ENCODE measurements at regions not wholly inside any gene's neighbourhood (a gene's known extent, or its start where the extent isn't known, plus 50 kb on each side); places are given as distances from the start of the nearest gene placed in this dataset.

DNA sequence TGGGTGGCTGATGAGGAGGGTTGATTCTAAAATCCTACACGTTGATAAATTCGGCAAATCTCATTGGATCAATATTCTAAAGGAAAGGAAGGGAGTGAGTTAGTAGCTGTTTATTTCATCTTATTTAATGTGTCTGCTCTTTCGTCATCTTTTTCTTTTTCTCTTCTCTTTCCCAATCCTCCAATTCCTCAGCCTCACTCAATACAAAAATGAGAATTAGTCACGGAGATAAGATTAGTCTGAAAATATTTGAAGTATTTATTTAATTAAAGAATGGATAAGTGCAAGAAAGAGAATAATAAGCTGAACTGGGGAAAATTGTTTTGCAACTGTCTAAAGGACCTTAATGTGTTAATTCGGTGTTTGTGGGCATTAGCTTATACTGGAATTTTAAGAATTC, 1095.1 kb downstream of the DTWD2 start:
- Mint-ChIP-seq H3K27ac (no peak overlapping the region), H3K4me3 (no peak overlapping the region), H3K4me1 (ENCODE audit: low read depth in 2 of 2) (no peaks in the 10 kb centered on the region), H3K36me3 (ENCODE audit: insufficient read depth) (no peaks in the 10 kb centered on the region), H3K9me3 (no peaks in the 10 kb centered on the region), H3K27me3 (no peaks in the 10 kb centered on the region)
- DNase-seq (no peak), ATAC-seq (replicated peaks) (no peak)

DNA sequence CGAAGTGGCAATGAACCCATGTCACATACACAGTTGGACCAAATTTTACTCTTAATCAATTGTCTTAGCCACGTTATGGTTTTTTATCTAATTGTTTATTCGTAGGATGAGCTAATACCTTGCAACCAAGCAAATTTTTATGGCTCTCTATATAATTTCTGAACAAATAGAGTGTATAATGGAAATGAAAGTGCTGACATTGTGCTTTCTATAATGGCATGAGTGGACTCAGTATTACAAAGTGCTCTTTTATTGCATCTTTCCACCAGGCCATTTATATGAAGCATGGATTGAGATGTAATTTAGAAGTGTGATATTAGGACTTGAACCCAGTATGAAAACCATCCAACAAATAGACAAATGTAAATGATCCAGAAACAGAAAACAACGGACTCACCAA, 1096.0 kb downstream of the DTWD2 start:
- H3K4me3 Mint-ChIP-seq, result no peak overlapping the region
- no peak overlapping the region for H3K27ac Mint-ChIP-seq
- H3K9me3 Mint-ChIP-seq, result peaks cover 3 to 7% of the 10 kb centered on the region in 2 donors
- H3K27me3 Mint-ChIP-seq, result no peaks in the 10 kb centered on the region
- no peaks in the 10 kb centered on the region for H3K36me3 Mint-ChIP-seq (ENCODE audit: insufficient read depth)
- ATAC-seq (replicated peaks), result no peak
- DNase-seq, result no peak
- H3K4me1 Mint-ChIP-seq (ENCODE audit: low read depth in 2 of 2), result no peaks in the 10 kb centered on the region

DNA sequence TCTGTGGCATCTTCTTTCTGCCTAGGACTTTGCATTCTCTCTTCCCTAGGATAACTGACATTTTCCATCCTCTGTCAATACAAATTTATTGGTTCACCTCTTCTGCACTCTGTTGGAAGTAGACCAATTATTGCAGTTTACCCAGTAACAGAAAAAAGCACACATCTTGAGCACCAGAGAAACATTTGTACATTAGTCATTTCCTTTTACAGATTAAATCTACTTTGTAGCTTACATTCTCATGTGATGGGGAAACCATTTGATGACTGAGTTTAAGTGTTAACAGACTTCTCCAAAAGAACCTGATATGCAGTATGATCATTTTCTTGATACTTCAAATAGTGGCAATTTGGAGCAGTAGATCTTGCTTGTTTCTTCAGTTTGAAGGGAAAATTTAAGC, 1098.8 kb downstream of the DTWD2 start:
- no peak overlapping the region for H3K27ac Mint-ChIP-seq
- H3K27me3 Mint-ChIP-seq, result no peaks in the 10 kb centered on the region
- DNase-seq (no peak), ATAC-seq (replicated peaks) (no peak)
- no peaks in the 10 kb centered on the region for H3K36me3 Mint-ChIP-seq (ENCODE audit: insufficient read depth)
- H3K4me3 Mint-ChIP-seq, result no peak overlapping the region
- H3K4me1 Mint-ChIP-seq (ENCODE audit: low read depth in 2 of 2), result no peaks in the 10 kb centered on the region
- H3K9me3 Mint-ChIP-seq, result peaks cover 8 to 16% of the 10 kb centered on the region in 2 donors

DNA sequence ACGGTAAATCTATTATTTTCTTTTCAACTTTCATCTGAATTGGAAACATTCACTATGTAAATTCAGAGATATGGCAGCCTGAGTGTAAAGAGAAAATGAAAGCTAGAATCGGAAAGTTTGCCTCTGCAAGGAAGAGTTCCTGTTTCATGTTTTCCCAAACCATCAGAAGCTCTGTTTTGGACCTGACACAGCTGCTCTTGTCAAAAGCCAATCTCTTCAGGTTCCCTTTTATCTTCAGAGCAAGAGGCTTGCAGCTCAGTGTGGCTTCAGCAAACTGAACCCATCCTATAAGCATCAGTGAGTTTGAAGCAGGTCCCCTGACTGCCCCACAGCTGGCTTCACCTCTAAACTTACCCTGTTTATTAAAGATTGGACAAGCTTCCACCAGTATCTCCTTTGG, 1099.7 kb downstream of the DTWD2 start:
- DNase-seq, result no peak
- peaks cover 8 to 16% of the 10 kb centered on the region in 2 donors for H3K9me3 Mint-ChIP-seq
- ATAC-seq (replicated peaks), result no peak
- H3K4me3 Mint-ChIP-seq, result no peak overlapping the region
- no peaks in the 10 kb centered on the region for H3K4me1 Mint-ChIP-seq (ENCODE audit: low read depth in 2 of 2)
- no peaks in the 10 kb centered on the region for H3K27me3 Mint-ChIP-seq
- H3K36me3 Mint-ChIP-seq (ENCODE audit: insufficient read depth), result no peaks in the 10 kb centered on the region
- no peak overlapping the region for H3K27ac Mint-ChIP-seq

DNA sequence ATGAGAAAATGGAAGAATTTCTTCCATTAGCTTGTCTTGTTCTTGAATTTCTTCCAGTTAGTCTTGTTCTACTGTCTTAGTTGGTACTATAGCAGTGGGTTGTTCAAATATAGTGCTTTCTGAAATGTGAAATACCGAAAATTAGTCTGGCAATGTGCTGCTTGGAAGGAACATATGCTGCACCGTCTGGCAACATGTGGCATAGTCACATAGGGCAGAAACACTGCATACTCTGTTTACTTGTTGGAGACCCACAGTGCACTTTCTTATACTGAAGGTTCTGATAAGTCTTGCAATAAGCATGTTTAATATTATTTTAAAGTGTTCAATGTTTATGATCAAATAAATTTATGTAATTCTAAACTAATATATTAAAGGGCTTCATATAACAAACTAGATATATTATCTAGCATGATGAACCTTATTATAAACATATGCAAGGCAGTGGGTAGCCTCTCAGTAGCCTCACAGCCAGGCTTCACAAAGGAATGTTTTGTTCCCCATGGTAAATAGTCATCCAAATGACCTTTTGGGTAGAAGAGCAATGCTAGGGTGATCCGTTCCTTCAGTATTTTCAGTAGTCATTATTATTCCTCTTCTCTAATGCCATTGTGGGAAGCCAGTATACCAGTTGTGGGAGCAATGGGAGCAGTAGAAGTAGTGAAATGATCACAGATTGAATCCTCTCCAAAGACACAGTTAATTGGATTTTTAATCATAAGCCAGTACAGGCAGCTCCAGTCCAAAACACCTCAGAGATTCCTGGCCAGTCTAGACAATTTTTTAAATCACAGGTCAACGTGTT, 1106.7 kb downstream of the DTWD2 start:
- H3K27me3 Mint-ChIP-seq, result no peaks in the 10 kb centered on the region
- H3K27ac Mint-ChIP-seq, result no peak overlapping the region
- H3K4me1 Mint-ChIP-seq (ENCODE audit: low read depth in 2 of 2), result no peaks in the 10 kb centered on the region
- no peaks in the 10 kb centered on the region for H3K36me3 Mint-ChIP-seq (ENCODE audit: insufficient read depth)
- H3K4me3 Mint-ChIP-seq, result no peak overlapping the region
- DNase-seq (no peak), ATAC-seq (replicated peaks) (no peak)
- peaks cover 7 to 9% of the 10 kb centered on the region in 2 donors for H3K9me3 Mint-ChIP-seq

DNA sequence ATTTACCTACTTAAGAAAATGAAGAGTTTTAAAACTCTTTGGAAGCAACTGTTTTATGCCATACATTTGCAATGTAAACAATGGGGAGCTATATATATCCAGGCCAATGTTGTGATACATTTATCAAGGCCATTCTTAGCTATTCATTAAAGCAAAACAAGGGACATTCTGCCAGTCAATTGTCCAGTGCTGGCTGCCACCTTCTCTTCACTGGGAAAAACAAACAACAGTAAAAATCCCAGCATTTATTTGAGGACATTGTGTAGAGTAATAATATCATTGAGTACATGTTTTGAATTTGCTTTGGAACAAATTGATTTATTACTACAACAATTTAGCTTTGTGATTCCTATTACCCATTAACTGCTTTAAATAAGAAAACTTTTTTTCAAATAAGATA, 1107.4 kb downstream of the DTWD2 start:
- Mint-ChIP-seq H3K4me3 (no peak overlapping the region), H3K27ac (no peak overlapping the region), H3K27me3 (no peaks in the 10 kb centered on the region), H3K4me1 (ENCODE audit: low read depth in 2 of 2) (no peaks in the 10 kb centered on the region), H3K36me3 (ENCODE audit: insufficient read depth) (no peaks in the 10 kb centered on the region), H3K9me3 (peaks cover 5% of the 10 kb centered on the region in 2 donors)
- ATAC-seq (replicated peaks), result no peak
- no peak for DNase-seq

DNA sequence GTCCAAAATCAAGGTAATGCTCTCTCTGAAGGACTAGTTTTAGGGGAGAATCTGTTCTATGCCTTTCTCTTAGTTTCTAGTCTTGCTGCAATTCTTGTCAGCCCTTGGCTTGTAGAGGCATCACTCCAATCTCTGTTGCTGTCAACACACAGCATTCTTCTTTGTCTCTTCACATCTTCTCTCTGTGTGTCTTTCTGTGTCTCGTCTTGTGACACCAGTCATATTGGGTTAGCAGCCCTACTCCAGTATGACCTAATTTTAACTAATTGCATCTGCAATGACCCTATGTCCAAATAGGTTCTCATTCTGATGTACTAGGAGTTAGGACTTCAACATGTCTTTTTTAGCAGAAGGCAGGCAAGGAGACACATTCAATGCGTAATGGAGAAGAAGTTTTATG, 1110.6 kb downstream of the DTWD2 start:
- H3K27me3 Mint-ChIP-seq, result no peaks in the 10 kb centered on the region
- DNase-seq, result no peak

DNA sequence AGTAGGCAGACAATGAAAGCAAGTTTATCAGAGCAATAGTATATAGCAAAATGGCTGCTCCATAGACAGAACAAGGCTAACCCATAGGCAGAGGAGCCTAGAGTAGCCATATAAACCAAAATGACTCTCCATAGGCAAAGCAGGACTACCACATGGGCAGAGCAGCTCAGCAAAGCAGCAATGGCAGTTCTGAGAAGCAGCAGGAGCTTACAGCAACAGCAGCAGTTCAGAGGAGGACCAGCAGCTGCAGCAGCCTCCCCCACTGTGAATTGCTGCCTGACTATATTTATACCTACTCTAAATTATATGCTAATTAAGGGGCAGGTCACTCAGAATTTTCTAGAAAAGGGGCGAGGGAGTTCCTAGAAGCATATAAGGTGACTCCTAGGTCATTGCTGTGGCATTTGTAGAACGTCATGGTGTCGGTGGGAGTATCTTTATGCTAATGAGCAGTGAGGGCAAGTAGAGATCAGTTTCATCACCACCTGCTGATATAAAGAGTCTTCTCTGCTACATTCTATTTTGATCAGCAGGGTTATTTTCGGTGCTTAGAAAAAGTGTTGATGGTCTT, 1115.5 kb downstream of the DTWD2 start:
- Mint-ChIP-seq H3K27ac (no peak overlapping the region), H3K36me3 (ENCODE audit: insufficient read depth) (no peaks in the 10 kb centered on the region), H3K4me3 (no peak overlapping the region), H3K27me3 (no peaks in the 10 kb centered on the region), H3K4me1 (ENCODE audit: low read depth in 2 of 2) (no peaks in the 10 kb centered on the region), H3K9me3 (peaks cover 7 to 9% of the 10 kb centered on the region in 2 donors)
- ATAC-seq (replicated peaks) (no peak), DNase-seq (no peak)

More for the DNA sequence above, 1110.6 kb downstream of the DTWD2 start:
- H3K36me3 Mint-ChIP-seq (ENCODE audit: insufficient read depth), result no peaks in the 10 kb centered on the region
- no peak overlapping the region for H3K27ac Mint-ChIP-seq
- no peak overlapping the region for H3K4me3 Mint-ChIP-seq
- no peaks in the 10 kb centered on the region for H3K4me1 Mint-ChIP-seq (ENCODE audit: low read depth in 2 of 2)
- peaks cover 0 to 5% of the 10 kb centered on the region in 2 donors for H3K9me3 Mint-ChIP-seq
- ATAC-seq (replicated peaks), result no peak

DNA sequence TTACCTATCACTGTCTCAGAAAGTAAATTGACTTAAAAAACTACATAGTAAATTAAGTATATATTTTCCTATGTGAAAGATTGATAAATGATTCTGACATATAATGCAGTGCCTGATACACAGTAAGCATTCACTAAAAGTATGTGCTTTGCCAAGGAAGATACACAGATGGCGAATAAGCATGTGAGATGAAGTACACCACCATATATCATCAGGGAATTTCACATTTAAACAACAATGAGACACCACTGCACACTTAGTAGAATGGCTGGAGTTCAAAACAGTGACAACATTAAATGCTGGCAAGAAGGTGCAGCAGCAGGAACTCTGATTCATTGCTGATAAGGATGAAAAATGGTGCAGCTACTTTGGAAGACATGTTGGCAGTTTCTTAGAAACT, 1118.8 kb downstream of the DTWD2 start:
- H3K4me3 Mint-ChIP-seq, result no peak overlapping the region
- H3K4me1 Mint-ChIP-seq (ENCODE audit: low read depth in 2 of 2), result no peaks in the 10 kb centered on the region
- H3K27ac Mint-ChIP-seq, result no peak overlapping the region
- ATAC-seq (replicated peaks), result no peak
- H3K9me3 Mint-ChIP-seq, result peaks cover 6 to 7% of the 10 kb centered on the region in 2 donors
- no peaks in the 10 kb centered on the region for H3K27me3 Mint-ChIP-seq
- no peak for DNase-seq
- no peaks in the 10 kb centered on the region for H3K36me3 Mint-ChIP-seq (ENCODE audit: insufficient read depth)

DNA sequence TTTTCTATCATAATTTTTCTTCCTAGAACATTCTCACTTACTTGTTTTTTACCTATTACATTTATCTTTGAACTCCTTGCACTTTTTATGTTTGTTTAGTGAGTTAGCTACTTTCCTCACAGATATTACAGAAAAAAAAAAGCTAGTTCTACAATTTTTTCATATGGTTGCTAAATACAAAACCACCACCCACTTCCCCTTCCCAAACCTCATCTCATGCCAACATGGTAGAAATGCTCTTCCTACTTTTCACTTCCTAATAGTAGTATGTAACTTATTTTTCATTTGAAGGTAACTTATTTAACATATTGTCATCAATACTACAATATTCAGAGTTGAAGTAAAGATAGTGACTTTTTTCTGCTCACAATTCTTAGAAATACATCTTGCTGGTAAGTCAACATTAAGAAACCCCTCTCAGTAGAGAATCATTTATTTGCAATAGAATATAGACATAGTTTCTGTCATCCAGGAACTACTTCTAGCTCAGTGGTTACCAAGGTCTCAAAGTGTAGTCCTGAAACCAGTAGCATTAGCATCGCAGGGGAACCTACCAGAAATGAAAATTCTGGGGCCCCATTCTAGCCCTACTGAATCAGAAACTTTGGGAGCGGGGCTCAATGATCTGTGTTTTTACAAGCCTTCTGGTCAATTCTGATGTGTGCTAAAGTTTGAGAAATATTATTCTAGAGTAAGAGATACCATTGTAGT, 1124.6 kb downstream of the DTWD2 start:
- H3K4me1 Mint-ChIP-seq (ENCODE audit: low read depth in 2 of 2), result no peaks in the 10 kb centered on the region
- H3K36me3 Mint-ChIP-seq (ENCODE audit: insufficient read depth), result no peaks in the 10 kb centered on the region
- no peak overlapping the region for H3K4me3 Mint-ChIP-seq
- DNase-seq, result no peak
- H3K27ac Mint-ChIP-seq, result no peak overlapping the region
- no peaks in the 10 kb centered on the region for H3K27me3 Mint-ChIP-seq
- no peak for ATAC-seq (replicated peaks)
- H3K9me3 Mint-ChIP-seq, result no peaks in the 10 kb centered on the region

DNA sequence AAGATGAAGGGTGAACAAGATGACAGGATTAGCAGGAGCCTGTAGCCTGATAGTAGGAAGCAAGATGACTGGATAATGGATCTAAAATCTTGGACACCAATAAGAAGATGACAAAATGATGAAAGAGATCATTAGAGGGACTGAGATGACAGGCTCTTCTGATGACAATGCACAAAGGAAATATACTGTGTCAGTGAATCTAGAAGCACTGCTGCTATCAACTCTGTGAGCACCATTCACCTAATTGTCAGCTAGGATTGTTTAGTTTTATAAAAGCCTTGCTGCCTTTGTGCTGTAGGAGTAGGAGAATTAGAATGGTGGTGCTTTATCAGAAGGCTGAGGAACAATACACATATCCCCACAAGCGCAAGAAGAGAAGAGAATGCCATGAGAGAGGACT, 1127.8 kb downstream of the DTWD2 start:
- Mint-ChIP-seq H3K4me1 (ENCODE audit: low read depth in 2 of 2) (no peaks in the 10 kb centered on the region), H3K27me3 (no peaks in the 10 kb centered on the region), H3K27ac (no peak overlapping the region), H3K4me3 (no peak overlapping the region), H3K36me3 (ENCODE audit: insufficient read depth) (no peaks in the 10 kb centered on the region), H3K9me3 (peaks cover 0 to 11% of the 10 kb centered on the region in 2 donors)
- DNase-seq (no peak), ATAC-seq (replicated peaks) (no peak)

DNA sequence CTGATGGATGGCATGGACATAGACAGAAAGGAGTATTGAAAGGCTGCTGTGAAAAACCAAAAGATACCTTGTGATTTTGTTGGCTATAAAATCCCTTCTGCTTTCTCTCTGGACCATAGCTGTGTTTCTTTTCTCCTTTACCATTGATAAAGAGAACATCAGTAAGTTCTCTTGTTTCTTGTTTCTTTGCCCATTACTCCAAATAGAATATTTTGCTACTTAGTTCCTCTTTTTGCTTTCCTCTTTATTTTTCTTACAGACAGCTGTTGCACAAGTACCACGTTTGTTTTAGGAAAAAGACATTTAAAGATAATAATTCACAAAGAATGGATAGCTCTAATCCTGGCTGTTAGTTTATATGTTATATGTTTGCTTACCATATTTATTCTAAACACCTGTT, 1129.2 kb downstream of the DTWD2 start:
- Mint-ChIP-seq H3K36me3 (ENCODE audit: insufficient read depth) (no peaks in the 10 kb centered on the region), H3K4me3 (no peak overlapping the region), H3K27me3 (no peaks in the 10 kb centered on the region), H3K9me3 (peaks cover 0 to 11% of the 10 kb centered on the region in 2 donors), H3K27ac (no peak overlapping the region), H3K4me1 (ENCODE audit: low read depth in 2 of 2) (no peaks in the 10 kb centered on the region)
- DNase-seq (no peak), ATAC-seq (replicated peaks) (no peak)

DNA sequence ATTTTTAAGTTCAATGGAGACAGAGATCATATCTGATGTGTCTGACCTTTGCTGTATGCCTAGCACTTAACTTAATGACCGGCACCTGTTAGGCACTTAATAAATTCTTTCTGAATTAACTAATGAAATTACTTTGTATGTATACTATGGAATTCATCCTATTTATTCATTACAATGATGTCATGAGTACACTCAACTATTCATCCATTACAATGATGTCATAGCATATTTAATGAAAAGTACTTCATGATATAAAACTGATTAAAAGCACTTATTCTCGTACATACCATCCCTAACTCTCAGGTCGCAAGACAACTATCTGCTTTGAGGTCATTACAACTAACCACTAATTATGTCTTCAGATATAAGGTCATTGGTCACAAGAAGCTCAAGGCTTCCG, 1131.6 kb downstream of the DTWD2 start:
- H3K27me3 Mint-ChIP-seq, result no peaks in the 10 kb centered on the region
- H3K9me3 Mint-ChIP-seq, result peaks cover 0 to 11% of the 10 kb centered on the region in 2 donors
- ATAC-seq (replicated peaks) (no peak), DNase-seq (no peak)
- no peaks in the 10 kb centered on the region for H3K4me1 Mint-ChIP-seq (ENCODE audit: low read depth in 2 of 2)
- H3K36me3 Mint-ChIP-seq (ENCODE audit: insufficient read depth), result no peaks in the 10 kb centered on the region
- H3K27ac Mint-ChIP-seq, result no peak overlapping the region
- no peak overlapping the region for H3K4me3 Mint-ChIP-seq

DNA sequence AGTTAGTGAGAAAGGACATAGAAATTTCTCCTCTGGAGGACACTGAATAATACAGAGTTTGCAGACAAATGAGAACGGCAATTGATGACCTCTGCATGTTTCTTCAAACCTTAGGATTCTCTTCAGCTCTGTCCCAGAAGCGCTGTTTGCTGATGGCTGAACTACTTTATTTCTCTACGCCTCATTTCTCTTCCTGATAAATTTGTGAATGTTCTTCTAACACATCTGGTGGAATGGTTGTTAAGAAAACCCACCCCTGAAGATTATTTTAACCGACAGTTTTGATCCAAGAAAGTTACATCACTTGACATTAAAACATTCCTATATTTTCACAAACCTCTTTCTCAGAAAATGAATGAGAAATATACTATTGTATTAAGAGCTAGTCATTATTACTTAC, 1150.6 kb downstream of the DTWD2 start:
- no peak for ATAC-seq (replicated peaks)
- H3K36me3 Mint-ChIP-seq (ENCODE audit: insufficient read depth), result no peaks in the 10 kb centered on the region
- H3K27me3 Mint-ChIP-seq, result no peaks in the 10 kb centered on the region
- peaks cover 14 to 23% of the 10 kb centered on the region in 2 donors for H3K9me3 Mint-ChIP-seq
- H3K4me3 Mint-ChIP-seq, result no peak overlapping the region
- no peak overlapping the region for H3K27ac Mint-ChIP-seq
- no peak for DNase-seq
- no peaks in the 10 kb centered on the region for H3K4me1 Mint-ChIP-seq (ENCODE audit: low read depth in 2 of 2)
